Gastrocnemius medialis (tissue), 4 donors: ENCODE measurements at regions not wholly inside any gene's neighbourhood (a gene's known extent, or its start where the extent isn't known, plus 50 kb on each side); places are given as distances from the start of the nearest gene placed in this dataset.

Experiments
- ATAC-seq, 2 donors: fragments of 150-250 bp; one replicate each; pipeline ENCODE4 v1.9.1; 2016
- DNase-seq, 2 donors: peaks; one replicate each; pipeline ENCODE4 v3.0.0-alpha.2; 2019
- H3K27ac ChIP-seq, 4 donors: fragments of 200-600 bp; sonication (generic); 1 replicate in 1 of 4; 2 replicates in 3 of 4; pipeline ENCODE4 v1.5.1; 2016 to 2018; ENCODE audit warnings: mild to moderate bottlenecking in 2 of 4, moderate library complexity in 1 of 4
- H3K27me3 ChIP-seq, 3 donors: fragments of 200-600 bp; sonication (generic) in 2 of 3; 1 replicate in 1 of 3; 2 replicates in 2 of 3; pipeline versions ENCODE4 v1.5.1 to v1.6.0; 2016 to 2019; ENCODE audit warnings: mild to moderate bottlenecking in 1 of 3, moderate library complexity in 1 of 3
- H3K36me3 ChIP-seq, 2 donors: fragments of 200-600 bp; sonication (generic) in 1 of 2; one replicate each; pipeline ENCODE4 v1.5.1; 2017 to 2018
- H3K4me1 ChIP-seq, 2 donors: fragments of 200-600 bp; sonication (generic) in 1 of 2; one replicate each; pipeline ENCODE4 v1.5.1; 2016 to 2017; ENCODE audit warnings: mild to moderate bottlenecking in 2 of 2
- H3K4me3 ChIP-seq, 4 donors: fragments of 200-600 bp; sonication (generic) in 3 of 4; 1 replicate in 1 of 4; 2 replicates in 3 of 4; pipeline ENCODE4 v1.5.1; 2016 to 2019; ENCODE audit warnings: mild to moderate bottlenecking in 2 of 4
- H3K9me3 ChIP-seq, 3 donors: fragments of 200-600 bp; sonication (generic) in 2 of 3; 1 replicate in 1 of 3; 2 replicates in 2 of 3; pipeline ENCODE4 v1.5.1; 2016 to 2019
- CTCF ChIP-seq, 5 experiments: fragments of 450-650 bp in 3 of 5; fragments of 200-600 bp in 2 of 5; sonication (generic) in 2 of 5; IDR thresholded peaks in 4 of 5; conservative IDR thresholded peaks in 1 of 5; 1 replicate in 4 of 5; 2 replicates in 1 of 5; pipeline ENCODE4 v1.5.1; 2016 to 2019; ENCODE audit warnings: antibody characterized with exemption in 5 of 5, mild to moderate bottlenecking in 3 of 5, moderate library complexity in 3 of 5
- POLR2A ChIP-seq, 2 donors: fragments of 450-650 bp; IDR thresholded peaks; one replicate each; pipeline ENCODE4 v1.6.1; 2017; ENCODE audit warnings: antibody characterized with exemption in 2 of 2, mild to moderate bottlenecking in 2 of 2, moderate library complexity in 2 of 2
- in situ Hi-C, 4 donors: fragments of 200-750 bp; cut with MboI; loops; one replicate each; pipeline versions ENCODE4 v1.15.0 to v1.8.0; 2017; ENCODE audit warnings: low sequenced_read_pairs in 4 of 4
- intact Hi-C: fragments of 100-400 bp; cut with DNase I; formaldehyde crosslinking; loops from one replicate; pipeline ENCODE4 v1.15.1; 2023; ENCODE audit warnings: low total_unique reads

GRCh38 chr12:76636121-76636692 is 76.6 kb upstream of the OSBPL8 start:
- Histone ChIP-seq H3K27ac (no peak overlapping the region), H3K9me3 (no peaks in the 10 kb centered on the region), H3K4me1 (no peaks in the 10 kb centered on the region), H3K36me3 (no peaks in the 10 kb centered on the region), H3K27me3 (no peaks in the 10 kb centered on the region), H3K4me3 (no peak overlapping the region)
- DNase-seq, result no peak
- ATAC-seq, result no peak
- intact Hi-C loops (no loop called here), in situ Hi-C loops (loop anchor here in 2 of 4 donors (25.0 kb wide), 2 partner anchors 351 to 376 kb away; no protein-coding TSS in a partner anchor)
- TF ChIP-seq POLR2A (IDR thresholded peaks at IDR 0.05), result no peak
- no peak for TF ChIP-seq CTCF (IDR thresholded peaks at IDR 0.05 in 4 of 5, conservative IDR thresholded peaks at IDR 0.05 in 1 of 5)

- Histone ChIP-seq H3K36me3 (no peaks in the 10 kb centered on the region), H3K4me3 (no peak overlapping the region), H3K9me3 (no peaks in the 10 kb centered on the region), H3K4me1 (no peaks in the 10 kb centered on the region), H3K27ac (no peak overlapping the region), H3K27me3 (no peaks in the 10 kb centered on the region)
- DNase-seq, result no peak
- intact Hi-C loops (no loop called here), in situ Hi-C loops (loop anchor here in 2 of 4 donors (25.0 kb wide), 2 partner anchors 349 to 374 kb away; no protein-coding TSS in a partner anchor)
- ATAC-seq, result no peak
- no peak for TF ChIP-seq CTCF (IDR thresholded peaks at IDR 0.05 in 4 of 5, conservative IDR thresholded peaks at IDR 0.05 in 1 of 5)
- no peak for TF ChIP-seq POLR2A (IDR thresholded peaks at IDR 0.05)
Observed at GRCh38 chr12:76637807-76638206, 78.2 kb upstream of the OSBPL8 start.

DNA sequence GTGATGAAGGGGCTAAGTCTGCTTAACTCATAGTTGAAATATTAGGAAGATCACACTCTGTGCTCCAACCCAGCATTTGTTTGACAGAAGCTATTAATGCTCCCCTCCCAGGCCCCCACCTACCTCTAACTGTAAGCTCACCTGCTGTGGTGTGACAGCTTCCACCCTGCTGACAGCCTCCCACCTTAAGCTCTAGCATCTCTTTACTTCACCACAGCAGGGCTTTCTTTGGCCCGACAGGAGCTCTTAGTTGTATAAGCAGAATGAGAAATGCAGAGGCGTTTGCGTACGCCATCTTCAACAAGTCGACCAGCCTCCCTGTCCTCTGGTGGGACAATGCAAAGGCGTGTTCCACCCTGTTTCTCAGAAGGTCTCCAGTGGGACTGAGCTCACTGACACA is 80.1 kb upstream of the OSBPL8 start:
- Histone ChIP-seq H3K4me1 (no peaks in the 10 kb centered on the region), H3K9me3 (no peaks in the 10 kb centered on the region), H3K36me3 (no peaks in the 10 kb centered on the region), H3K4me3 (no peak overlapping the region), H3K27me3 (no peaks in the 10 kb centered on the region), H3K27ac (no peak overlapping the region)
- no peak for ATAC-seq
- in situ Hi-C loops, result loop anchor here in 2 of 4 donors (25.0 kb wide), 2 partner anchors 348 to 373 kb away; no protein-coding TSS in a partner anchor
- DNase-seq, result no peak
- TF ChIP-seq POLR2A (IDR thresholded peaks at IDR 0.05), result no peak
- TF ChIP-seq CTCF (IDR thresholded peaks at IDR 0.05 in 4 of 5, conservative IDR thresholded peaks at IDR 0.05 in 1 of 5), result no peak
- intact Hi-C loops, result no loop called here

DNA sequence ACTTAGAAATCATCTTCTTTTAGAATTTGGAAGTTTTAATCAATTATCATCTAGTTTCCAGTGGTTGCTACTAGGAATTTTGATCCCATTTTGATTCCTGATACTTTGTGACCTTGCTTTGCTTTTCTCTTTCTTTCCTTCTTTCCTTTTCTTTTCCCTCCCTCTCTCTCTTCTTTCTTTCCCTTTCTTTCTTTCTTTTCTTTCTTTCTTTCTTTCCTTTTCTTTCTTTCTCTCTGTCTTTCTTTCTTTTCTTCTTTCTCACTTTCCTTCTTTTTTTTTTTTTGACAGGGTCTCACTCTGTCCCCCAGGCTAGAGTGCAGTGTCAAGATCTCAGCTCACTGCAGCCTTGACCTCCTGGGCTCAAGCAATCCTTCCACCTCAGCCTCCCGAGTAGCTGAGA is 81.5 kb upstream of the OSBPL8 start:
- Histone ChIP-seq H3K9me3 (no peaks in the 10 kb centered on the region), H3K27ac (no peak overlapping the region), H3K4me1 (no peaks in the 10 kb centered on the region), H3K36me3 (no peaks in the 10 kb centered on the region), H3K27me3 (no peaks in the 10 kb centered on the region), H3K4me3 (no peak overlapping the region)
- TF ChIP-seq POLR2A (IDR thresholded peaks at IDR 0.05) (no peak), CTCF (IDR thresholded peaks at IDR 0.05 in 4 of 5, conservative IDR thresholded peaks at IDR 0.05 in 1 of 5) (no peak)
- ATAC-seq (no peak), DNase-seq (no peak)
- intact Hi-C loops, result no loop called here
- in situ Hi-C loops, result loop anchor here in 2 of 4 donors (25.0 kb wide), 2 partner anchors 346 to 371 kb away; no protein-coding TSS in a partner anchor

GRCh38 chr12:76641961-76642360 is 82.4 kb upstream of the OSBPL8 start:
- no peaks in the 10 kb centered on the region for H3K27me3 ChIP-seq
- in situ Hi-C loops, result loop anchor here in 2 of 4 donors (25.0 kb wide), 2 partner anchors 345 to 370 kb away; no protein-coding TSS in a partner anchor
- ATAC-seq, result no peak
- intact Hi-C loops, result no loop called here
- H3K4me3 ChIP-seq, result no peak overlapping the region
- no peaks in the 10 kb centered on the region for H3K36me3 ChIP-seq
- no peaks in the 10 kb centered on the region for H3K9me3 ChIP-seq
- H3K27ac ChIP-seq, result no peak overlapping the region
- DNase-seq, result no peak
- H3K4me1 ChIP-seq, result no peaks in the 10 kb centered on the region
- TF ChIP-seq CTCF (IDR thresholded peaks at IDR 0.05 in 4 of 5, conservative IDR thresholded peaks at IDR 0.05 in 1 of 5) (no peak), POLR2A (IDR thresholded peaks at IDR 0.05) (no peak)
